Jurkat, Clone E6-1 (cell line): ENCODE measurements at regions not wholly inside any gene's neighbourhood (a gene's known extent, or its start where the extent isn't known, plus 50 kb on each side); places are given as distances from the start of the nearest gene placed in this dataset.

ENCODE experiments used
- DNase-seq: peaks from one replicate; pipeline ENCODE4 v3.0.0-alpha.2; 2011; ENCODE audit warnings: low read depth, low spot score
- H3K4me3 ChIP-seq: 2 replicates; pipeline ENCODE4 v1.5.1; 2011; ENCODE audit warnings: mild to moderate bottlenecking, low read length, control low read depth, moderate library complexity

- no peak overlapping the region for H3K4me3 ChIP-seq
- no peak for DNase-seq
Measured at GRCh38 chr3:159894386-159894785, 94.2 kb upstream of the IL12A start.

- DNase-seq, result no peak
Measured at GRCh38 chr3:159895430-159895829, 93.2 kb upstream of the IL12A start.

GRCh38 chr3:159896543-159896942 is 92.1 kb upstream of the IL12A start:
- no peak overlapping the region for H3K4me3 ChIP-seq
- no peak for DNase-seq

More at GRCh38 chr3:159895430-159895829, 93.2 kb upstream of the IL12A start:
- H3K4me3 ChIP-seq, result no peak overlapping the region

- no peak for DNase-seq
Measured at GRCh38 chr3:159897331-159898075, 91.1 kb upstream of the IL12A start.

GRCh38 chr3:159898147-159898546 is 90.5 kb upstream of the IL12A start:
- H3K4me3 ChIP-seq, result no peak overlapping the region
- no peak for DNase-seq

More at GRCh38 chr3:159897331-159898075, 91.1 kb upstream of the IL12A start:
- H3K4me3 ChIP-seq, result no peak overlapping the region

GRCh38 chr3:159899166-159899565 is 89.5 kb upstream of the IL12A start:
- no peak for DNase-seq
- no peak overlapping the region for H3K4me3 ChIP-seq

GRCh38 chr3:159902546-159903314 is 85.9 kb upstream of the IL12A start:
- DNase-seq, result no peak
- H3K4me3 ChIP-seq, result no peak overlapping the region

GRCh38 chr3:159904455-159904854 is 84.2 kb upstream of the IL12A start:
- DNase-seq, result no peak
- no peak overlapping the region for H3K4me3 ChIP-seq

- H3K4me3 ChIP-seq, result no peak overlapping the region
Measured at GRCh38 chr3:159904911-159905310, 83.7 kb upstream of the IL12A start.

GRCh38 chr3:159907828-159908227 is 80.8 kb upstream of the IL12A start:
- no peak for DNase-seq
- H3K4me3 ChIP-seq, result no peak overlapping the region

More at GRCh38 chr3:159904911-159905310, 83.7 kb upstream of the IL12A start:
- no peak for DNase-seq

GRCh38 chr3:159910991-159911663 is 77.5 kb upstream of the IL12A start:
- H3K4me3 ChIP-seq, result no peak overlapping the region
- DNase-seq, result no peak

GRCh38 chr3:159911664-159912037 is 77.0 kb upstream of the IL12A start:
- DNase-seq, result no peak
- no peak overlapping the region for H3K4me3 ChIP-seq

GRCh38 chr3:159913712-159914414 is 74.8 kb upstream of the IL12A start:
- no peak for DNase-seq
- no peak overlapping the region for H3K4me3 ChIP-seq

GRCh38 chr3:159914426-159914825 is 74.2 kb upstream of the IL12A start:
- DNase-seq, result no peak
- no peak overlapping the region for H3K4me3 ChIP-seq

- DNase-seq, result no peak
- no peak overlapping the region for H3K4me3 ChIP-seq
Measured at GRCh38 chr3:159916052-159916451, 72.6 kb upstream of the IL12A start.

GRCh38 chr3:159917141-159917540 is 71.5 kb upstream of the IL12A start:
- H3K4me3 ChIP-seq, result no peak overlapping the region
- DNase-seq, result no peak

- DNase-seq, result no peak
- H3K4me3 ChIP-seq, result no peak overlapping the region
Measured at GRCh38 chr3:159919873-159920272, 68.8 kb upstream of the IL12A start.

GRCh38 chr3:159922193-159922840 is 66.3 kb upstream of the IL12A start:
- no peak for DNase-seq
- no peak overlapping the region for H3K4me3 ChIP-seq

- no peak for DNase-seq
- no peak overlapping the region for H3K4me3 ChIP-seq
Measured at GRCh38 chr3:159922861-159923312, 65.7 kb upstream of the IL12A start.
